NCI-H526 treated with DMSO at 0.1 percent for 48 hours (cell line): ENCODE measurements at regions not wholly inside any gene's neighbourhood (a gene's known extent, or its start where the extent isn't known, plus 50 kb on each side); places are given as distances from the start of the nearest gene placed in this dataset.

Experiments used
- DNase-seq: peaks from one replicate; lab custom pipeline; 2025; lab: John Stamatoyannopoulos, UW

GRCh38 chr9:89911721-89912604, 307.2 kb downstream of the GADD45G start:
- no peak for DNase-seq

GRCh38 chr9:89912605-89912953, 307.8 kb downstream of the GADD45G start:
- DNase-seq, result no peak

DNA sequence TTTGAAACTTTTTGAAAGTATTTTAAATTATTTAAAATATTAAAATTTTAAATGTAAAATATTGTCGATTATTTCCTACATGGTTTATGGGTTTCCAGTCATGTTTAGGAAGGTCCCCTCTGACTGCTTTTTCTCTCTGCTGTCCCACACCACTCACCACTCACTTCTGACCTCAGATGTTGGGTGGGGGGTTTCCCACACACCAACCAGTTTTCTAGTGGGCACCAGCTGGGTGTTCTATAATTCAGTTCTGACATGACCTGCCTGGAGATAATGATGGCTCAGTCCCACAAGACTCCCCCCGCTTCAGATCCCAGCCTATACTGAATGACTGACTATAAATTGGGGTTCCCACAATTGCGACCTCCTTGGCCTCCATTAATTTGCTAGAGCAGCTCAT, 310.4 kb downstream of the GADD45G start:
- no peak for DNase-seq

- DNase-seq, result no peak
Observed at GRCh38 chr9:89916001-89916597, 311.3 kb downstream of the GADD45G start.

- no peak for DNase-seq
Observed at GRCh38 chr9:89917861-89918260, 313.0 kb downstream of the GADD45G start.

DNA sequence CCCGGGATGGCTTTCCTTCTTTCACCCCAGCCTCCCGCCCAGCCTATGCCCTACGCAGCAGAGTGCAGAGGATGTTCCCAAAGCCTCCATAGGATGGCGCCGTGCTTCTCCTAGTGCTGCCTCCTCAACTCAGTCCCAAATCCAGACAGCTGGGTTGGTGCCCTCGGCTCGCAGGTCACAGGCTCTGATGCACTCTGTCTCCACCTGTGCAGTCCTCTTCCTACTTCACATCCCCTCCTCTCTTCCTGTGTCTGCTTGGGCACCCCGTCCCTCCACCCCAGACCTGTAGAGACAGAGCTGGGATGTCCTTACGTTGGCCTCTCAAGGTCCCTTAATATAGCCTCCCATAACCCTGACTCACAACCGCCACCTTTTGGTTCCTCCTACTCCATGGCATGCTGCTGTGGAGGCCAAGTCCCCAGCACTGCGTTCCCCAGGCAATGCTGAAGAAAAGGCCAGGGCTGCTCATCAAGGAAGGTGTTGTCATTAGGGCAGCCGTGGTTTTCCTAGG, 314.4 kb downstream of the GADD45G start:
- peak; percentile 36 for DNase-seq

DNA sequence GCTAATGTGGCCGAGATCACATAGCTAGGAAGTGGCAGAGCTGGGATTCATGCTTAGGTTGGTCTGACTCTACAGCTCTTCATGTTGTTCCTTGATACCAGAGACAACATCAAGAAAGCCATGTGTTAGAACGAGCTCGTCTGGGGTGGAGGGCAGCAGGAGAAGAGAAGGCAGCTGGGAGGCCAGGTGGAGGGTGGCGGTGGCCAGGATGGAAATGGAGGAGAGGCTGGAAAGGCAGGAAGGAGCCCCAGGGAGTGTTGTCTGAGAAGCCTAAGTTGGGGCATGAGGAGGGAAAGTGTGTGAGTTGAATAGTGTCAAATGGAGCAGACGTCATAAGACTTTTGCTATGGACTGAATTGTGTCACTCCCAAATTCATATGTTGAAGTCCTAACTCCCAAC, 315.3 kb downstream of the GADD45G start:
- DNase-seq, result no peak

DNA sequence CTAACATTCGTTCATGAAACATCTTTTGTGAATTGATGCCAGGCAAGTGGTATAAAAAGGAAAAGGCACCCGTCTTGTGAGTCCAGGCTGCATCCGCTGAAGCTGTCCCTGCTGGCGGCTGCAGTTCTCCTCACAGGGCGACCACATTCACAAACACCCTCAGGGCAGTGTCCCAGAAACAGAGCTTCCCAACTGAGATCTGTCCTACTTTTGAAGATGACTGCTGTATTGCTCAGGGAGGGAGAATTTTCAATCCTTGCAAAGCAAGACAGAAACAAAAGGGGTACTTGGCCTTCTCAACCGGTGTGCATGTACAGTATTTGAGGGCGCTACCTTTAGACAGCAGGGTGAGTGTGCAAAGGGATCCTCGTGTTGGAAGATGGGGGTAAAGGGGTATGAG, 316.1 kb downstream of the GADD45G start:
- no peak for DNase-seq

DNA sequence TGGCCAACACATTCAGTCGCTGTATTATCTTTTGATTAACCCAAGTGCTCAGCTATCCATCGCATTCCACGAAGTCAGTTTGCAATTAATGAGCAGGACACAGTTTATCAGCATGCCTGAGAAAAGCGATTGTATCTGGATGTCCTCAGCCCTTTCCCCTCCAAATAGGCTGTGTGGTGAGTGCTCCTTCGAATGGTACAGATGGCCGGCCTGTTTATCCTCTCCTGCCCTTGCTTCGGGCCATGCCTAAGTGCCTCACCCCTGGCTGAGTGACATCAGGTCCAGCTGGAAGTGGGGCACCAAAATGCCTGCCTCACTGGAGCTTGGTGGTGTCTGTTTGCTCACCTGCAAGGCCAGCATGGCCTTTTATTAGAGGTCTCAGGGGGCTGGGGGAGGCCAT, 317.3 kb downstream of the GADD45G start:
- no peak for DNase-seq

DNA sequence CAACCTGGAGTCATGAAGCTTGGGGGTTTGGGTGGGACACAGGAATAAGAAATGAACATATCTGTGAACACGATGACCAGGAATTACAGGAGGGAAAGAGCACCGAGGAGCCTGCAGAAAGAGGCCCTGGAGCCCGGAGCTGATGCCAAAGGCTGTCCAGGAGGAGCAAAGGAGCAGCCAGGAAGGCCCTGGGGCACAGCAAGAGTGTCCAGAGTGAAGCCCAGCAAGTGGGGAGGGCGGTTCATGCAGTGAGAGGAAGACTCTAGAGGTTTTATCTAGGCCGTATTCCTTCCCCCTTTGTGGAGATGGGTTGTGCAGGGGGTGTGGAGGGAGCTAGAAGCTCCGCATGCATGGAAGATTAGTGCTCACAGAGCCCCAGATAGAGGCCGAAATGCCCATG, 318.4 kb downstream of the GADD45G start:
- DNase-seq, result no peak

- DNase-seq, result no peak
Observed at GRCh38 chr9:89923961-89924504, 319.2 kb downstream of the GADD45G start.

DNA sequence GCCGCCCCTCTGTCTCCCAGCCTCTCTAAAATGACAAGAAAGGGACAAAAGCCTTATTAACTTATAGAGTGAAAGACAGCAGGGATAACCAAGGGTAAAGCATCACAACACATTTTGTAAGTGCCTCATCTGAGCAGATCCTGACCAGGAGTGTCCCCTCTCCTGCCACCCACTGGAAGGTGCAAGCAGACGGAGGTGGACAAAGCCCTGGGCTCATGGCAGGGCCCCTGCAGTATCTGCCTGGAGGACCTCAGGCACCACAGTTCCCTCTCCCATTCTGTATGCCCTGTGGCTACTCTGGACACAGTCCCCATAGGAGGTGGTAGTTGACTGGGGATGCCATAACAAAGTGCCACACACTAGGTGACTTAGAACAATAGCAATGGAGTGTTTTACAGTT, 319.8 kb downstream of the GADD45G start:
- DNase-seq, result no peak

- DNase-seq, result no peak
Observed at GRCh38 chr9:89926167-89926566, 321.4 kb downstream of the GADD45G start.

DNA sequence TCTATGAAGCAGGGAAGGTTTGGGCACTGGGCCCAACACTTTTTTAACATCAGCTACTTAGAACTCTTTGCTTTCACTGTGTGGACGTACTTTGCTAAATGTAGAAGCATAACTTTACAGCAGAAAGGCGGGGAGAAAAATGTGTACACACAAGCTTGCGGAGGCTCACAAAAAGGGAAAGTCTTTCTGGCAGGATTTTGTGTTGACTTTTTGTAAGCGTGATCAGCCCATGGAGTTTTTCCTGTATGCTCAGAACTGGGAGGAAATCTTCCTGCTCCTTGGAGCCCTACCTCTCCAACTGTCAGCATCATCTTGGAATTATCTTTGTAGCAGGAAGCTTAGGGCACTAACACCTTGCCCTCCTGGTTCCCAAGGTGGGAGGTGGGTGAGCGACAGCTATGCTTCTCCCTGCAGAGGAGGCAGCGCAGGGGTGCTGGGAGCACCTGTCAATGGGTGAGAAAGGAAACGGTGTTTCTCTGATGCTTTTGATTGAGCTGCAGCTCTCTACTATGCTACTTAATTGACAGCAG, 321.9 kb downstream of the GADD45G start:
- DNase-seq, result no peak

- no peak for DNase-seq
Observed at GRCh38 chr9:89928106-89928505, 323.3 kb downstream of the GADD45G start.

- DNase-seq, result no peak
Observed at GRCh38 chr9:89928521-89929275, 323.9 kb downstream of the GADD45G start.

- no peak for DNase-seq
Observed at GRCh38 chr9:89929315-89929672, 324.5 kb downstream of the GADD45G start.

DNA sequence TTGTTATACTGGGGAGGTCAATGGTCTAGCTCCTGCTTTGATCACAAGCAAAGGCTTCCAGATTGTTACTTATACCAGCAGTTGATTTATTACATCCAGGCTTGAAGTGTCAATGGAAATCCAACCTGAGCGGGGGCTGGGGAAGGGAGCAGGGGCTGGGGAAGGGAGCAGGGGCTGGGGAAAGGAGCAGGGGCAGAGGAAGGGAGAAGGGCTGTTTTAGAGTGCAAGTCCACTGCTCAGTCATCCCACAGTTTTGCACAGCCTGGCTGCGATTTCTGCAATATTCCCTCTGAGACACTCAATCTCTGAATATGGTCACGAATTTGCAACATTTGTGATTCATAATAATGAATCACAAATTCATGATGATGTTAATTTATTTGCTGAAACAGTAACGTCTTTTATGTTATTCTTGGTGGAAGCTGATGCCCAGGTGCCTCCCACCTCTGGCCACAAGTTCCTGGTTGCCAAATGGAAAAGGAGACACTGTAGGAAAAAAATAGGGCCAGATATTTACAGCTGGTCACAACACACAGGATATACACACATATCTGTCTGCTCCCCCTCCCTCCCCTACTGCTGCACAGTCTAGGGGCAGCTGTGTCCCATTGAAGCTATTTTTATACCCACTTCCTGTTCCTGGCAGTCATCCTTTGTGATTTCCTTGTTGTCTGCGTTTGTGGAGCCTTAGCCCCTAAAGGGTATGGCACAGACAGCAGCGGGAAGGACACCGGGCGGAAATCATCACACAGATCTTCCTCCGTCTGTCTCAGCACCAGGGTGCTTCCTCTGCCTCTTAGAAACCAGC, 325.1 kb downstream of the GADD45G start:
- no peak for DNase-seq

DNA sequence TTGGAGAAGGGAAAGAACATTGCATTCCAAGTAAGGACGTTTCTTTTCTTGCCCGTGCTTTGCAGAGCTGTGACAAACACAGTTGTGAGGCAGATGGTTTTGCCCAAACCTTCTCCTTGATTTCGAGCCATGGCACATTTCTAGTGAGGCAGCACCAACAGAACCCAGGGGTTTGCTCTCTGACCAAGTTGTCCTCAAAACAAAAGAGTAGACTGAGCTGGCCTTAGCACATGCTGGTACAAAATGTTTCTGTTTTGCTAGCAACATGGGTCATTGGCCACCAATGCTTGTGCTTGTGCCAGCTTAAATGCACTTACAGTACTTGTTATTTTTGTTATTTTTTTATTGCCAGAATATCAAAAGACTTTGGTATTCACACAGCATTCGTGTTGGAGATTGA, 328.8 kb downstream of the GADD45G start:
- no peak for DNase-seq

DNA sequence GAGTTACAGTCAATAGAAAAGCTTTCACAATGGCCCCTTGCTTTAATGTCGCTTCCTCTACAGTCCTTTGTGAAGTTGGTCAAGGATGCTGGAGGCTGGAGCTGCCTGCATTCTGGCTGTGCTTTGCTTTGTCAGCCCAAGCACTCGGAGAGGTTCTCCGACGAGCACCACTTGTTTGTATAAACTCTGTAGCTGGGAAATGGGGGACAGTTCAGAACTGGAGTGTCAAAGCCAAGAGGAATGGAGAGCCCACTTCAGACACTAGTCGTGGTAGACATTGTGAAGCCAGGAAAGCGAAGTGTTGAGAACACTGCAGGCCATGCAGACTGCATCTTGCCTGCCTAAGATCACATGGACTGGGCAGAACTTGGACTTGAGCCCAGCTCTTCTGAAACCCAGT, 330.3 kb downstream of the GADD45G start:
- no peak for DNase-seq

- no peak for DNase-seq
Observed at GRCh38 chr9:89935801-89936200, 331.0 kb downstream of the GADD45G start.

- no peak for DNase-seq
Observed at GRCh38 chr9:89937051-89937450, 332.2 kb downstream of the GADD45G start.
